GM21529 (cell line): ENCODE measurements at regions not wholly inside any gene's neighbourhood (a gene's known extent, or its start where the extent isn't known, plus 50 kb on each side); places are given as distances from the start of the nearest gene placed in this dataset.
"Not testable (repeated sequence)": the region's sequence is repeated elsewhere in the genome, so short reads cannot be mapped to it uniquely, and the experiment has no call there.

Source experiments
- ATAC-seq: cut with Tn5 transposase; IDR thresholded peaks from one replicate; pipeline ENCODE4 v1.9.1; 2021; ENCODE audit not compliant: unreplicated experiment

DNA sequence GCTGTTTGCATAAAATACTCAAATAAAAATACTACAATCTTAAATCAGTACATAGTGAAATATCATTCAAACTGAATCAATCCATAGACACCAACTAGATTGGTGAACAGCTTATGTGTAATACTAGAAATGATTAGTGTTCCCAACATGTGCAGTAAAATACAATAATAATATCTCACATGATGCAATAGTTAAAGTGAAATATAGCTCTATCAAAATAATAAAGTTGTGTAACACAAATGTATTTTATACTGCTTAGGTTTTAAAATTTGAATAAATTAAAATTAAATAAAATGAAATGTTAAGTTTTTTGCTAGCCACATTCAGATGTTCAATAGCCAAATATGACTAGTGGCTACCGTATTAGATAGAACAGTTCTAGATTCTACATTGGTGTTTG lies 714.1 kb downstream of the ZNF385D start:
- ATAC-seq, result no peak

DNA sequence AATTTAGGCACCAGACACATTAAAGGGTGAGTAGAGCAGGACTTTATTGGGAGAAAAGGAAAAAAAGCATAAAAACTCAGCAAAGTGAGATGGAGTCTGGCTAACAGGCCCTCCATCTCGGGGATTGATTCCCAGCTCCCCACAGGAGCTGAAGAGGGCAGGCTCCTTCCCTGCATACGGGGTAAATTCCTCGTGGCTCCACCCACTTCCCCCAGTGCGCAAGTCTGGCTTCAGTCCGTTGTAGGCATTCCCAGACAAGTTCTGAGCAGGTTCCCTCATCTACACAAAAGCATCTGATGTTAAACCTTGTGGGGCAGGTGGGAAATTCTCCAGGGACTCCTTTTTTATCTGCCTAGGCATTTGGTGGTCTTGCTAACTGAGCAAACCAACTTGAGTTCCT lies 722.6 kb downstream of the ZNF385D start:
- no peak for ATAC-seq

DNA sequence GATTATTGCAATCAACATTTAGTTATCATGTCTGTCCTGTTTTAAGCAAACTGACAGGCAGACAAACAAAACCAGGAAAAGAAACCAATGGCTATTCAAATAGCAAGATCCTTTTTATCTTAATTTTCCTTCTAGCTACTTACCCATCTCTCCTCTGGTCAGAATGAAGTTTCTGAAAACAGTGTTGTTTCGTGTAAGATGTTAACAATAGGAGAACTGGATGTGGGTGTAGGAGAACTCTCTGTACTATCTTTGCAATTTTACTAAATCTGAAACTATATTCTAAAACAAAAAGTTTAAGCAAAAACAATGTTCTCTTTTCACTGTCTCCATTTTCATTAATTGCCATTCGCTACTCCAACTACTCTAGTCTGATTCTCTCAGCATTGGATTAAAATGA lies 726.4 kb downstream of the ZNF385D start:
- ATAC-seq, result no peak

DNA sequence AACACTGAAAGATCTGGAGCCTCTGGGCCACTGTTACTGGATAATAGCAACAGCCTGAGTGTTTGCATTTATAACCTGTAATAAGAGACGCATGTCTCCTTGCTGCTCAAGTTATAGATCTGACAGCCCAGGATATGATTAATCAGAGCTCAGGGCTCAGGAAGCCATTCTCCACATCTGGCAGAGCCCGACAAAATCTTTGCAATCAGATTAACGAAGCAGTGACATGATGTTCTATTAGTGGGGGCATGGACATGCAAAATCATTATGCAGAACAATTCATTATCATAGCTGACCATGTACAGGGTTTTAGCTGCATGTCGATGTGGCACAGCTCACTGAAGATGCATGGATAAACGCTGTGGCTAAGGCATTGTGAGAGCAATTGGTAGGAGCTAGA lies 730.3 kb downstream of the ZNF385D start:
- ATAC-seq, result no peak

DNA sequence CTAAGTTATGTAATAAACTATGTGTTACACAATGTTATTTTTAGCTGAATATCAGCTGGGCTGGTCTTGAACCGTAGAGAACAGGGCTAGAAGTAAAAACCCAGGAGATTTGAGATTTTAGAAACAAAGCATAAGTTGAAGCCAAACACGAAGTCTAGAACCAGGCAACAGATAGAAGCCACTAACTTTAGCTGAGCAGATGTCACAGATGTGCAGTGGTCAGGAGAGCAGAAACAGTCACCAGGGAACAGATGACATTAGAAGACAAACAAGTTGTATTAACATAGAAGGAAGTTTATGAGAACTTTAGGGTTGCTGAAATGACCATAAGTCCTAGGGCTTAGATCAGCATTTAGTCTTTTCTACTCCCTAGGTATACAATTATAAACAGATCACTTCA lies 731.0 kb downstream of the ZNF385D start:
- ATAC-seq, result no peak

DNA sequence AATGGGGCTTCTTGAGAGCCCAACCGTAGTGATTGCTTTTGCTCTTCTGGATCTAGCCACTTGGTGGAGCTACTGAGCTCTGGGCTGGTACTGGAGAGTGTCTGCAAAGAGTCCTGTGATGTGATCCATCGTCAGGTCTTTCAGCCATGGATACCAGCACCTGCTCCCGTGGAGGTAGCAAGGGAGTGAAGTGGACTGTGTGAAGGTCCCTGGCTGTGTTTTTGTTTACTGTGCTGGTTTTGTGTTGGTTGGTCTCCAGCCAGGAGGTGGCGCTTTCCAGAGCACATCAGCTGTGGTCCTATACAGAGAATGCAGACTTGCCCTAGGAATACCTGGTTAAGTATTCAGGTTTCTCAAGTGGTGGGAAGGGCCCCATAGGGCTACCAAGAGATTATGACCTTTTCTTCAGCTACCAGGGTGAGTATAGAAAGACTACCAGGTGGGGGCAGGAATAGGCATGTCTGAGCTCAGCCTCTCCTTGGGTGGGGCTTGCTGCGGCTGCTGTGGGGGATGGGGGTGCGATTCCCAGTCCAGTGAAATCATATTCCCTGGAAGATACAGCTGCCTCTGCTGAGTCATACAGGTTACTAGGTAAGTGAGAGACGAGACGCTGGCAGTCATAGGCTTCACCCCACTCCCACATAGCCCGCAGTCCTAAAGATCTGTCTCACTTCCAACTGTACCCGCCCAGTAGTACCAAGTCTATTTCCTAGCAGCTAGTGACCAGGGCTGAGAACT lies 733.7 kb downstream of the ZNF385D start:
- ATAC-seq, result no peak

DNA sequence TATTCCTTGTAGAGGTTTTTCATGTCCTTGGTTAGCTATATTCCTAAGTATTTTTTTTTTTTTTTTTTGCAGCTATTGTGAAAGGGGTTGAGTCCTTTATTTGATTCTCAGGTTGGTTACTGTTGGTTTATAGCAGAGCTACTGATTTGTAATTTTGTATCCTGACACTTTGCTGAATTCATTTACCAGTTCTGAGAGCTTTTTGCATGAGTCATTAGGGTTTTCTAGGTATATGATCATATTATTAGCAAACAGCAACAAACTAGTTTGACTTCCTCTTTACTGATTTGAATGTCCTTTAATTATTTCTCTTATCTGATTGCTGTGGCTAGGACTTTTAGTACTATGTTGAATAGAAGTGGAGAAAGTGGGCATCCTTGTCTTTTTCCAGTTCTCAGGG lies 737.4 kb downstream of the ZNF385D start:
- ATAC-seq, result no peak

DNA sequence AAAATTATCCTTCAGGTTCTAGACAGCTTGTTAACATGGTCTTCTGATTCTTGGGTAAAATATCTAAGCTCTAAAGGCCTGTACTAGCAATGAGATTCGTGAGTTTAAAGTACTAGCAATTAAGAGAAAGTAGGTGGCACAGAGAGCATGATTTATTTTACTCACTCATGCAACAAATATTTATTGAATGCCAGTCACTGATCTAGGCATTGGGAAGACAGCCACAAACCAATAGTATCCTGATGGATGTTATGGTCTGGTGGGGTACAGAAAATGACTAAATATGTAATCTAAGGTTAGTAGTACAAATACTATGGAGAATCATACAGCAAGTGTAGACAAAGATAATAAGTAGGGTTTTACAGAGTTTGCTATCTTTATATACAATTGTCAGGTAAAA lies 751.3 kb downstream of the ZNF385D start:
- no peak for ATAC-seq

DNA sequence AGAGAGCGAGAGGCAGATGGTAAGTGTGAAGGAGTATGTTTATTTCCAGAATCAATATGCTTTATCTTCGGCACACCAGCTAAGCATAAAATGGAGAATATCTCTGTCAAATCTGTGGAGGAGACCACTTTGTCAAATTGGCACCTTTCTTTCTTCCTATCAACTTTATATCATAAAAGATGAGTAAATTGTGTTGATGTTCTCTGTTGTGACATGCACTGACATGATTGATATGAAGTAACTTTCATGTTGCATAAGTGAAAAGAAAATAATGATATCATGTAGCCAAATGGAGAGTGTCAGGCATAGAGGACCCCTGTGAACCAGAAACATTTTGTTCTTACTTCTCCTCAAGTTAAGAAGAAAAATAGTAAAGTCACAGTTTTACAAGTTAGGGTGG lies 753.8 kb downstream of the ZNF385D start:
- ATAC-seq, result no peak

DNA sequence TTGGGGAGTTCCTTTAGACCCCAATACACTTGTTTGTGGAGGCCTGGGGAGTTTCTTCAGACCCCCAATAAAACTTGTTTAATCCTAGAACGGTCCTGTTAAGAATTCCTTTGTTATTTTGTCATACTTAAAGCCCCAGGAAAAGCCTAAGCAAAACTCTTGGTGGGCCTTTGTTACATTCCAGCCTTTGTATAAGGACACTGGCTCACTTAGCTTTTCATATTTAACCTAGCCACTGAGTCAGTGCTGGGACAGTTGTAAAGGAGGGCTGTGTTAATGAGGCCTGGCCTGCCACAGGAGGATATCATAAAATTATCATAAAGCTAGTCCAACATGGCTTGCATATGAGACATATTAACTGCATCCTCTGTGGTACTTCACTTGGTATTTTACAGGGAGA lies 760.1 kb downstream of the ZNF385D start:
- ATAC-seq, result no peak

DNA sequence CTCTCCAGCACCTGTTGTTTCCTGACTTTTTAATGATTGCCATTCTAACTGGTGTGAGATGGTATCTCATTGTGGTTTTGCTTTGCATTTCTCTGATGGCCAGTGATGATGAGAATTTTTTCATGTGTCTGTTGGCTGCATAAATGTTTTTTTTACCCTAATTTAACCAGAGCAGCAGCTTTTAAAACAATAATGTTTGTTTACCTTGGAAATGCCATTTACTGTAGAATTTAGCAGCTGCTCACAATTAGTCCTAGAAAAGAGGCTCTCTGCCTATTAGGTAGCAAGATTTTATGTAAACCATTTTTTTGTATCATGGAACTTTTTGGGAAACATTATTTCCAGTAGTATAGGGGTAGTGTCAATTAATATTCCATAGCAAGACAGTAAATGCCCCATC lies 761.4 kb downstream of the ZNF385D start:
- ATAC-seq, result not testable (repeated sequence)

DNA sequence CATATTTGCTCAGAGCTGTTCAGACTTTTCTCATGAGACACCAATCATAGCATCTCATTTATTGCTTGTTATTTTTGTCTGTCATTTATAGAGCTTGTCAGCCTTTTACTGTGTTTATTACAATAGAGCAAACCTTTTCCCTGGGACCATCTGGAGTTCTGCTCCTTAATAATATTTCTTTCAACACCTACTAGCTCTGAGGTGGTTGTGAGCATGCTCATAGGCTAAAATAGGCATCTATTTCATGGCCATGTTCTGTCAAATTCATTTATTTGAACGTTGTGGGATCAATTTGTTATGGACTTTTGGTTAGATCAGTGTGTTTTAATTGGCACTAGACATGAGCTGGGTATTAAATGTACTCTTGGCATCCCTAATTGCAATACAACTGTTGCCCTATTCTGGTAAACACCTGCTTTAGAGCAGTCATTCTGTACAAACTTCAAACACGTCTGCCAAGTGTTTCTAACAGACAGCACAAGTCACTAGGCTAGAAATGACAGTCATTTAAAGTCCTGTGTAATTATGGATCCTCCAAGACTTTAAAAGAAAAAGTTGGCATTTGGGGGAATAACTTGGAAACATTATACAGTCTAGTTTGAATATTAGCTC lies 766.3 kb downstream of the ZNF385D start:
- ATAC-seq, result no peak

DNA sequence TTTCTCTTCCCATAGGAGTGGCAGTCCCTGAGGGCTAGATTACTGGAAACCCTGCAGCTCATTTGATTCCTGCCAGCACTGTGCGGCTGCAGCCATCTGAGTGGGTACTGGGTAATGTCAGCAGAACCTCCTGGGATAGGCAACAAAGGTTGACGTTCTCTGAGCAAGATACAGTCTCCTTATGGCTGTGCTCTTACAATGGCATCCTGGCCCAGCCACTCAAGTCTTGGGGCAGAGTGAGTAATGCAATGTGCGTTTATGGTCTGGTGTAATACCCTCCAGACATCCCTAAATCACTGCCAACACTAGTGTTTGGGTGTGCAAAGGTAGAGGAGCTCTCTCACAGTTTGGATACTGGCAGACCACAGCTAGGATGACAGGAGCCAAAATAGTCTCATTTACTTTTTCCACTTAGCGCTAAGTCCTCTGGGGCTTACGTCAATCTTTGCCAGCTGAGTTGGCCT lies 775.8 kb downstream of the ZNF385D start:
- ATAC-seq, result no peak

DNA sequence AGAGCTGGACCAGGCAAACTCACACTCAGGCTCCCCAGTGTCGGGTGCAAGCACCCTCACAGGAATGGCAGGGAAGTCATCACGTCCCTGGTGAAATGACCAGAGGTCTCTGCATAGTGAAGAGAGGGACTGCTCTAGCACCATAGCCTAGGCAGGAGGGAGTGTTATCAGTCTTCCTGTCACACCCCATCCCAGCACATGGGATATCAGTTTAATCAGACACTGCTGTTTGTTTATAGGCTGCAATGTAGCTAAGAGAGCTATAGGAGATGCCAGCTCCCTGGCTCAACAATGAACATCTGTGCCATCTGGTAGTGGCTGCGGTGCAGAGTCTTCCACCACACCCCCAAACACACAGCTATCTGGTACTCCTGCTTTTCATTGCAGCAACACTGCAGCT lies 776.6 kb downstream of the ZNF385D start:
- no peak for ATAC-seq

DNA sequence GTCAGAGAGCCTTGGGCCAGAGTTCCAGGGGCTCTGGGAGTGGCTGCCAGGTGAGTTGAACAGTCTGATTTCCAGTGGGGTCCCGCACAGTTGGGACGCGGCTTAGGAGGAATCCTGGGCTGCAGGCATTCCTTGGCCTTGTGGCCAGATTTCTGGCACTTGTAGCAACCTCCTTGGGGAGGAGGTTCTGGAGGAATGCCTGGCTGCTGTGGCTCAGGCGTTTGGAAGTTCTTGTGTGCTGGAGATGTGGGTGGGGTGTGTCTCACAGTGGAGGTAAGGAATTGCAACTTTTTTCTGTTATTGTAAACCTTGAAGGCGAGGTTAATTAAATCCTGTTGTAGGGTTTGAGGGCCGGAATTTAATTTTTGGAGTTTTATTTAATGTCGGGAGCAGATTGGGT lies 780.2 kb downstream of the ZNF385D start:
- ATAC-seq, result not testable (repeated sequence)

DNA sequence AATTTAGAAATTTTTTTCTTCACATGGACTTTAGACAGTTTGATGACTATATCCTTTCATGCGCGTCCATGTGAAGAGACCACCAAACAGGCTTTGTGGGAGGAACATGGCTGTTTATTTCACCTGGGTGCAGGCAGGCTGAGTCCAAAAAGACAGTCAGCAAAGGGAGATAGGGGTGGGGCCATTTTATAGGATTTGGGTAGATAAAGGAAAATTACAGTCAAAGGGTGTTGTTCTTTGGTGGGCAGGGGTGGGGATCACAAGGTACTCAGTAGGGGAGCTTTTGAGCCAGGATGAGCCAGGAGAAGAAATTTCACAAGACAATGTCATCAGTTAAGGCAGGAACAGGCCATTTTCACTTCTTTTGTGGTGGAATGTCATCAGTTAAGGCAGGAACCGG lies 781.5 kb upstream of the SGO1 start:
- ATAC-seq, result not testable (repeated sequence)

DNA sequence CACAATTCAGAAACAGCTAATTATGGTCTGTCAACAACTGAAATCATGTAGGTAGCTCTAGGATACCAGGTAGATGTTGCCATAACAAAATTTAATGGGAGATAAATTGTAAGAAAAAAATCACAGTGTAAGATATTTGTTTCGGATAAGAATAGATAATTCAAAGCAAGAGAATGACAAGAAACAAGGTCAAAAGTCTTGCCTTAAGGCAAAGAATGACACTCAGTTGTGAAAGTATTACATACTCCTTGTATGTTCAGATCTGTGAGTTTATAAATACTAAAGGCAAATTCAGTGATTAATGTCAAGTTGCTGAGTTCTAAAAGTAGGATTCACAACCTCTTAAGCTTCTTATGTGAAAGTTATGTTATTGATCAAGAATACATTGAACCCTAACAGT lies 772.2 kb upstream of the SGO1 start:
- ATAC-seq, result no peak

DNA sequence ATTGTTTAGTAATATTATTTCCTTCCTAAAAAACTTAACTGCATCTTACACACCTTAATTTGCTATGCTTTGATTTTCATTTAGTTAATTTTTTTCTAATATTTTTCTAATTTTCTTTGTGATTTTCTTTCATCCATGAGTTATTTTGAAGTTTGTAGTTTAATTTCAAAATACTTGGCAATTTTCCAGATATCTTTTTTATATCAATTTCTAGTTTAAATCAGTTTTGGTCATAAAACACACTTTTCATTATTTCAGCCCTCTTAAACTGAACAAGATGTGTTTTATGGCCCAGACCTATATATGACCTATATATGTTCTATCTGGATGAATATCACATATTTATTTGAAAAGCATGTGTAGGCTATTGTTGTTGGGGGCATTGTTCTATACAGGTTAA lies 759.9 kb upstream of the SGO1 start:
- no peak for ATAC-seq

DNA sequence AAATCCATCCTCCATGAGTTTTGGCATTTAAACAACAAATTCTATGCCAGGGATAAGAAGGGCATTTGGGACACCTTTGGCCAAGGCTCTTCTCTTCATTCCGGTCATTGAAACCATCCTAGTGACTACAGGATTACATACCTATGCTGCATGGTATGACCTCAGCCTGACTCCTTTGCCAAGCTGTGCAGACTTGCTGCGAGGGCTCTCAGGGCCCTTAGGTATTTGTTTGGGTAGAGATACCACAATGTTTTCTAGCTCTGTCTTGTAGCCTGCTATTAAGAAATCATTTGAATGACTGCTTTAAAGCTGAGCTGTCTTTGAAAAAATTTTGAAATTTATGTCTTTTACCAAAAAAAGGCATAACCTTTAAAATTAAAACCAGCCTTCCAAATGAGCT lies 749.8 kb upstream of the SGO1 start:
- ATAC-seq, result no peak

DNA sequence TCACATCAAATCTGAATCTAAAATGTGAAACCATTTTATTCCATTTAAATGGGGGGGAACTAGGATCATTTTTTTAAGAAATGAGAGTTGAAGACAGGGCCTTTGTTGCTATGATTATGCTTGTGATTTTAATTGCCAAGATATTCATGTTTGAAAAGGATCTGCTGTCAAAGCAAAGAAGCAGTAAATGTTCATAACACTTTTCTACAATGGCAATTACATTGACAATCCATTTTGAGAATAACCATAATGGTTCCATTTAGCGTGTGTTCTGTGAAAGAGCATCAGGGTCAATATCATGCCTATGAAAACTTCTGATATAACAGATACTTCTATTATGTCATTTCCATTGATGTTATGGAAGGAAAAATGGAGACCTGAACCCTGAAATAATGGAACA lies 745.8 kb upstream of the SGO1 start:
- ATAC-seq, result no peak

DNA sequence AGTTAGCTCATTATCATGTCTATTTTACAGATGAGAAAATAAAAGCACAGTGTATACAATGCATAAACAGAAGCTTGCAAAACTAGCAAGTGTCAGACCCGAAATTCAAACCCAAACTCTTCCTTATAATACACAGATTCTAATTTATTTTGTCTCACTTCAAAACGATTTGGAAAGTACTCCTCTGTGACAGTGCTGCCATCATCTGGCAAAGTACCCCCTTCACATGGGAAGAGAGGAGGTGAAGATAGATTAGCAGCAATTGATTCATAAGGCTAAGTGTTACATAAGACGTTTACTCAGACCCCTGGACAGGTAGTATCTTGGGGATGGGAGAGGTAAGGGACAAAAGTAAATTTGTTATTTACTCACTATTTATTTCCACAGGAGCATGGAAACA lies 744.0 kb upstream of the SGO1 start:
- no peak for ATAC-seq

DNA sequence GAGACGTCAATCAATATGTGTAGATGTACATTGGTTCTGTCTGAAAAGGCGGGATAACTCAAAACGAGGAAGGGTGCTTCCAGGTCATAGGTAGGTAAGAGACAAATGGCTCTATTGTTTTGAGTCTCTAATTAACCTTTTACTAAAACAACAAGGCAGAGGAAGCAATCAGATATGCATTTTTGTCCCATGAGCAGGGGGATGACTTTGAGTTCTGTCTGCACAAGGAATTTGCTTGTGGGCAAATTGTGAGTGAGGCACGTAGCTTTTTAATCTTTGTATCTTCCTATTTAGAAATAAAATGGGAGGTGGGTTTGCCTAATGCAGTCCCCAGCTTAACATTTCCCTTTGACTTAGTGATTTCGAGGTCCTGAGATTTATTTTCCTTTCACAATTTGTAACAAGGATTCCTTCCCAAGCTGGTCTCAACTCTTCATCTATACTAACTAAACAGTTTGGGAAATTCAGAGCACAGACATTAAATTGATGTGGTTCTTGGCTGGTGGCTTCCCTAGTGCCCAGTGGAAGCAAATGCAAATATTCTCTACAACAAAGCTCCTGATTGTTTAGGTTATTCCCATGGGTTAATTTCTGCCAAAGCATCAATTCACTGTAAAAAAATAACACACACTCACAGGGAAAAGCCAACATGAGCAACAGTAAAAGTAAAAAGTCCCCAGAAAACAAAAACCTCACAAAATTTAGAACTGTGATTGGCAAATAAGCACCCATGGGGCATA lies 738.8 kb upstream of the SGO1 start:
- ATAC-seq, result no peak
